ENCODE measurements at regions not wholly inside any gene's neighbourhood (a gene's known extent, or its start where the extent isn't known, plus 50 kb on each side); places are given as distances from the start of the nearest gene placed in this dataset.
A peak's percentile ranks its signal among the peaks of the same experiment; 100 is the strongest.

DNA sequence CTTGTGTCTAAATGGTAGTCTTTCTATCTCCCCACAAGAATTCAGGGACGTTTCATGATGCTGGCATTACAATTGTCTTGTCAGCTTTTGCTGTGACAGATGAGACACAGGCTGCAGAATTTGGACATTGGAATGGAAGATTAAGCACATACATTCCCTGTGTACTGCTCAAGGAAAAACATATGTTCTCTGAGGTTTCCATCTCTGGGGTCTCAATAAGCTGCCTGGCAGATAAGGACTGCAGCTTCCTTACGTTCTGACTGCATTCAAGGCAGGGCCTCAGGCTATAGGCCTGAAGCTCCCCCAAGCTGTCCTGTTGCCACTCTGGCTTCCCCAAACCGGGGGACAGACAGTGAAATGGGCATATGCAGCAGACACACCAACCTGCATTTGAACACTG lies 91.3 kb upstream of the KL start:
- no peak for DNase-seq (ENCODE audit: low read depth)
- TF ChIP-seq, protein P1, sequence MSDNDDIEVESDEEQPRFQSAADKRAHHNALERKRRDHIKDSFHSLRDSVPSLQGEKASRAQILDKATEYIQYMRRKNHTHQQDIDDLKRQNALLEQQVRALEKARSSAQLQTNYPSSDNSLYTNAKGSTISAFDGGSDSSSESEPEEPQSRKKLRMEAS (IDR thresholded peaks at IDR 0.05; ENCODE audit: low read depth, low read length), result no peak
- TF ChIP-seq MYC (IDR thresholded peaks at IDR 0.05; ENCODE audit: low read depth, low read length), result no peak
- TF ChIP-seq POLR2A (IDR thresholded peaks at IDR 0.05; ENCODE audit: extremely low read depth, insufficient read length), result no peak
- TF ChIP-seq, protein P2, sequence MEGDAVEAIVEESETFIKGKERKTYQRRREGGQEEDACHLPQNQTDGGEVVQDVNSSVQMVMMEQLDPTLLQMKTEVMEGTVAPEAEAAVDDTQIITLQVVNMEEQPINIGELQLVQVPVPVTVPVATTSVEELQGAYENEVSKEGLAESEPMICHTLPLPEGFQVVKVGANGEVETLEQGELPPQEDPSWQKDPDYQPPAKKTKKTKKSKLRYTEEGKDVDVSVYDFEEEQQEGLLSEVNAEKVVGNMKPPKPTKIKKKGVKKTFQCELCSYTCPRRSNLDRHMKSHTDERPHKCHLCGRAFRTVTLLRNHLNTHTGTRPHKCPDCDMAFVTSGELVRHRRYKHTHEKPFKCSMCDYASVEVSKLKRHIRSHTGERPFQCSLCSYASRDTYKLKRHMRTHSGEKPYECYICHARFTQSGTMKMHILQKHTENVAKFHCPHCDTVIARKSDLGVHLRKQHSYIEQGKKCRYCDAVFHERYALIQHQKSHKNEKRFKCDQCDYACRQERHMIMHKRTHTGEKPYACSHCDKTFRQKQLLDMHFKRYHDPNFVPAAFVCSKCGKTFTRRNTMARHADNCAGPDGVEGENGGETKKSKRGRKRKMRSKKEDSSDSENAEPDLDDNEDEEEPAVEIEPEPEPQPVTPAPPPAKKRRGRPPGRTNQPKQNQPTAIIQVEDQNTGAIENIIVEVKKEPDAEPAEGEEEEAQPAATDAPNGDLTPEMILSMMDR (IDR thresholded peaks at IDR 0.05; ENCODE audit: low read depth, low read length), result no peak
- H3K4me3 ChIP-seq (ENCODE audit: low read depth, low read length), result no peak overlapping the region

DNA sequence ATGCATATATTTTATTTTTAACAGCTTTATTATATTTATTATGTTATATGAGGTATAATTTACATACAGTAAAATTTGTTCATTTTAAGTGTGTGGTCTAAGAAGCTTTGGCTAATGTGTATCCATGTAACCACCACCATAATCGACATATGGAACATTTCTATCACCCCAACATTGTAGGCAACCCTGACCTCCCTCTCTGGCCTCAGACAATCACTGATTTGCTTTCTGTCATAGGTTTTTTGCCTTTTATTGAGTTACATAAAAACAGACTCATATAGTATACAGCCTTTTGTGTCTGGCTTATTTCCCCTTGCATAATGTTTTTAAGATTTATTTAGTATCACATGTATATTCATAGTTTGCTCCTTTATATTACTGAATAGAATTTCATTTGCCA lies 90.7 kb upstream of the KL start:
- H3K4me3 ChIP-seq (ENCODE audit: low read depth, low read length), result no peak overlapping the region
- TF ChIP-seq, protein P2 (IDR thresholded peaks at IDR 0.05; ENCODE audit: low read depth, low read length), result no peak
- TF ChIP-seq, protein P1 (IDR thresholded peaks at IDR 0.05; ENCODE audit: low read depth, low read length), result no peak
- no peak for TF ChIP-seq MYC (IDR thresholded peaks at IDR 0.05; ENCODE audit: low read depth, low read length)
- no peak for TF ChIP-seq POLR2A (IDR thresholded peaks at IDR 0.05; ENCODE audit: extremely low read depth, insufficient read length)
- DNase-seq (ENCODE audit: low read depth), result no peak

DNA sequence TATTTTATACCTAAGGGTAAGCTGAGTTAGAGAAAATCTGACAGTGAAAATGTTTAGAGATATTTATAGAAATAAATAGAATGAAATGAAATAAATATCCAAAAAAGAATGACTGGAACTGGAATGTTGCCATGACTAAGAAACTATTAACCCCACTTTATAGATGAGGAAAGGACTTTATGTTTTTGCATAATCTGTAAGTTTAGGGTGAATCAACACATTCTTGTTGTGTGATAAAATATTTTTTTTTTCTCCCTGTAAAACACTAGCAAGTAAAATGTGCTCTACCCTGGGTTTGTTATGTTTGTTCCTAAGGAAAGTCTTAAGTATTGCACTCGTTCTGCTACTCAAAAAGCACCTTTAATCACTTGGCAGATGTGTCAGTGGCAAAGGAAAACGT lies 83.8 kb upstream of the KL start:
- no peak overlapping the region for H3K4me3 ChIP-seq (ENCODE audit: low read depth, low read length)
- TF ChIP-seq MYC (IDR thresholded peaks at IDR 0.05; ENCODE audit: low read depth, low read length), result no peak
- TF ChIP-seq, protein P1 (IDR thresholded peaks at IDR 0.05; ENCODE audit: low read depth, low read length), result no peak
- TF ChIP-seq POLR2A (IDR thresholded peaks at IDR 0.05; ENCODE audit: extremely low read depth, insufficient read length), result no peak
- TF ChIP-seq, protein P2 (IDR thresholded peaks at IDR 0.05; ENCODE audit: low read depth, low read length), result no peak
- DNase-seq (ENCODE audit: low read depth), result no peak

DNA sequence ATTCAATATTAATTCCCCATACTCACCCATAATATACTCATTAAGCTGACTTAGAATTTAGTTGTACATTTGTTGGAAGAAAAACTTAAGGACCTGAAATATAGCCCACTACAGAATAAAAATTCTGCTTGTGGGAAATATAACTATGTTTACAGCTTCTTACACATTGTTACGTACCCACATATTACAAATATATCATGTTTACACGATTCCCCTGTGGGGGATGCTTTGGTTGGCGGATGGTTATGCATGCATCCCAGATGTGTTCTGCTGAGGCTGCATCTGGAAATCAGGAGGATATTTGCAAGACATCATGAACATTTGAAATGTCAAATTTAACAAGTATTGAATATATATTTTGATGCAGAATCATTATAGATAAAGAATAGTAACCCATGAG lies 79.5 kb upstream of the KL start:
- no peak overlapping the region for H3K4me3 ChIP-seq (ENCODE audit: low read depth, low read length)
- no peak for TF ChIP-seq MYC (IDR thresholded peaks at IDR 0.05; ENCODE audit: low read depth, low read length)
- DNase-seq (ENCODE audit: low read depth), result no peak

DNA sequence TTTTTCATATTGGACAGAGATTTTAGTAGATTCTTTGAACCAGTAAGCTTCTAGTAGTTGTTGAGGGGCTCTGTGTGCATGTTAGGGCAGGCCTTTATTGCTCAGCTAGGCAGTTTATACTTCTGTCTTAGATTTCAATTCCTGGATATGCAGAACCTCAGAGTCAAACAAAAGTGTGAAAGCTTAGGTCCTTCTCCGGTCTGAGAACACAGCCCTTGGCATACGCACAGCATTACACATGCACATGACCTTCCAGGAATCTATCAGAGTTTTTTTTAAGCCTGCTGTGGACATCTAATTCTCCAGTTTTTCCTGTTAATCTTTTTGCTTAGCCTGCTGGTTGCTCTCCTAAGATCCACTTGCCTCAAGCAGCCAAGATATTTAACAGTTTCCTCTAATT lies 77.9 kb upstream of the KL start:
- DNase-seq (ENCODE audit: low read depth), result no peak
- no peak overlapping the region for H3K4me3 ChIP-seq (ENCODE audit: low read depth, low read length)
- TF ChIP-seq, protein P1 (IDR thresholded peaks at IDR 0.05; ENCODE audit: low read depth, low read length), result no peak
- TF ChIP-seq POLR2A (IDR thresholded peaks at IDR 0.05; ENCODE audit: extremely low read depth, insufficient read length), result no peak
- no peak for TF ChIP-seq MYC (IDR thresholded peaks at IDR 0.05; ENCODE audit: low read depth, low read length)
- TF ChIP-seq, protein P2 (IDR thresholded peaks at IDR 0.05; ENCODE audit: low read depth, low read length), result no peak

DNA sequence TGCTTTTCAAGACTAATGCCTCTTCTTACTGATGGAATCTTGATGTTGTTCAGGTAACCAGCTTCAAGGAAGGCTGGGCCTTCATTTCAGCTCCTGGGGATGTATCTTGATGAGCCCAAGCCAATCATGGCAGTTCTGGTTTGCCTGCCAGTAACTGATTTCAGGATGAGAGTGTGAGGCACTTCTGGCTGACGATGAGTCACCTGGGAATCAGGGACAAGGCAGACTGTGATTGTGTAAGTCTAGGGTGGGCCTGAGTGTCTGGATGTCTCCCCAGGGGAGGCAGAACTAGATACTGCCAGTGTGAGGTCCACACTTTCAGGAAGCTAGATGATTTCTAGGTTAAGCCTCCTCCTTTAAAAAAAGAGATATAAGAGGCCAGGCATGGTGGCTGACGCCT lies 77.3 kb upstream of the KL start:
- DNase-seq (ENCODE audit: low read depth), result peak; percentile 6
- TF ChIP-seq, protein P1 (IDR thresholded peaks at IDR 0.05; ENCODE audit: low read depth, low read length), result no peak
- TF ChIP-seq POLR2A (IDR thresholded peaks at IDR 0.05; ENCODE audit: extremely low read depth, insufficient read length) (no peak), MYC (IDR thresholded peaks at IDR 0.05; ENCODE audit: low read depth, low read length) (no peak)
- TF ChIP-seq, protein P2 (IDR thresholded peaks at IDR 0.05; ENCODE audit: low read depth, low read length), result no peak
- no peak overlapping the region for H3K4me3 ChIP-seq (ENCODE audit: low read depth, low read length)

Data from NB4 (cell line).